Esophagus mucosa (tissue), 1 donor: ENCODE measurements at regions not wholly inside any gene's neighbourhood (a gene's known extent, or its start where the extent isn't known, plus 50 kb on each side); places are given as distances from the start of the nearest gene placed in this dataset.

Source experiments
- ATAC-seq: fragments of 200-7000 bp; cut with Tn5 transposase; one replicate; pipeline ENCODE4 v1.9.1; 2020
- donor health status: DM: yes; HTN: yes; CAD: no.

DNA sequence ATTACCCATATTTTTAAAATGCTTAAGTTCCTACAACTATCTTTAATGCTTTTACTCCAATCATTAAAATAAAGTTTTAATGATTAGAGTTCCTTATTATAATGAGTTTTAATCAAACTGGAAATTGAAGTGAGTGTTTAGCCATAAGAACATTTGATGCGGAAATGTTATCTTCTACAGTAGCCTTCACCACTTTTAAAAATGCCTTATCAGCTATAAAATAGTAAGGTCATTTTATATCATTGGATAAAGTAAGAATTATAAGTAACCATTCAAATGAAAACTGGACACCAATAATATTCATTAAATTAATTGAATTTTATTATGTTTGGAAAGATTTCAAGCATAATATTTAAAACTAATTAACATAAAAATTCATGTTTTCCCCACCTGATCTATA is 825.0 kb upstream of the ROBO1 start:
- no peak for ATAC-seq

DNA sequence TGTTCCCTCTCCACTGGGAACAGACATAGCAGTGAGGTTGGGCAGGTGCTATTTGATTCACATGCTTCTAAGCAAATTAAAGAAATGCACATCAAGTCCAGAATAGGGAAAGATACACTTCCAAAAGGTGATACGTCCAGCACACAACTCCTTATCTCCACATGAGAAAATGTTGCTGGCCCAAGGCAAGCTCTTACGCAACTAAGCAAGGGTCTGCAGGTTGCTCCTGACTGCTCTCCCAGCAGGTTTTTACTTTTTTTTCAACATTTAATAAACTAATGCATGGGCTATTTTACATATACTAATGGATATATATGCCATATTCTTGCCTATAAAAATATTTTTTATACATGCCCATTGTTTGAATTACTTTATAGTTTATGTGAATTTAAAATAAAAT is 818.5 kb upstream of the ROBO1 start:
- ATAC-seq = no peak

DNA sequence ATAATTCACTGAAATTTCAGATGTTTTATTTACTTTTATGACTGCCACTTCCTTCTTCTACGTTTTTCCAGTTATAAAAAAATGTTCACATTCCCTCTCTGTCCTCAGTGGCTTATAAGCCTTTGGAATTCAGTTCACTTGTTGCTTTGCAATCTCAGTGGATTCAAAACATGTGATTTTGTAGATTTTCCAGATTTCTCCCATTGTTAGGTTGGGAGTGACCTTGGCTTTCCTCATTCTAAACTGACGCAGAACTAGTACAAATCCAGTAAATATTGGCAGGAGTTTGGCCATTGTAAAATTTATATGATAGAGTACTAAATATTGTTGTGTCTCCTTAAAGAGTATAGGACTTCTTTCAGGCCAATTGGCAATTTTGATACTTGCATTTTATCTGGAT is 812.3 kb upstream of the ROBO1 start:
- ATAC-seq = no peak

DNA sequence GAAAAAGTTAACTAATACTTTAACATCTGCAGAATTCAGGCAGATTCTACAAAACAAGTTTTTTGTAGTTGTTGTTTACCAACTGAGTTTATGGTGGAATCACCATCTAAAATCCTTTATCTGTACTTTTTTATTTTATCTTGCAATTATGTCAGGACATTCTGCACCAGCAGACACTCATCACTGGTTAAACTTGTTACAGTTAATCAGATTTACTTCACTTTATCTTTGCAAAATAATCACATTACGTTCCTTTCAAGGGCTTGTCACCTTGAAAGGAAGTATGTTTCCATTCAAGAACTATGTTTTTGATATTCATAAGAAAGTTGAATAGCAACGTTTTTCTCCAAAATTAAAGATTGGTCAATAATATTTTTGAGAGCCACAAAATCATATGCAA is 796.6 kb upstream of the ROBO1 start:
- no peak for ATAC-seq

DNA sequence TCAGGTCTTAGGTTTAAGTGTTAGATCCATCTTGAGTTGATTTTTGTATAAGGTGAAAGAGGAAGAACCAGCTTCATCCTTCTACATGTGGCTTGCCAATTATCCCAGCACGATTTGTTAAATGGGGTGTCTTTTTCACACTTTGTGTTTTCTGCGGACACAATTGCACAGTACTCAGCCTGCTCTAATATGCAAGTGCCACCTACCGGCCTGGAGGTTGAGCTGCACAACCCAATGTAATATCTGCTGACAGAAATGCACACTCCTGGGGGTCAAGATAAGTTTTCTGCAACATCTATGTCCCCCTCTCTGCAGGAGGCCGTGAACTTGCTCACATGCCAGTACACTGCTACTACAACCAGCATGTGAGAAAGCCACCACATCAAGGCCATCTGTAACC is 791.9 kb upstream of the ROBO1 start:
- no peak for ATAC-seq

DNA sequence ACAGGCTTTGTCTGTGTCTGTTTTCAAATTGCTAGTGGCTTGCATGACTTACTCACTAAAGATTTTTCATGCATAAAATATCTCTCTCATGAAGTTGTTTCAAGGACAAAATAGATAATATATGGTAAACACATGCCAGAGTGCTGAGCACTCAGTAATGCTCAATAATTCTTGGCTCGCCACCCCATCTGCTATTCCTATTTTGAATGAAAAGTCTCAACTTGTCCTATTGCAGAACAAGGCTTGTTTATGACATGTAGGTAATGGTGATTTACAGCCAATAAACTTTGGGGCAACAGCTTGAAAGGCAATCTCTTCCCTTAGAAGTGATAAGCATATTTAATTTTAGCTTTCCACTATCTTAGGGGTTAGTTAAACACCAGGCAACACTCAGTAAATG is 789.0 kb upstream of the ROBO1 start:
- no peak for ATAC-seq

DNA sequence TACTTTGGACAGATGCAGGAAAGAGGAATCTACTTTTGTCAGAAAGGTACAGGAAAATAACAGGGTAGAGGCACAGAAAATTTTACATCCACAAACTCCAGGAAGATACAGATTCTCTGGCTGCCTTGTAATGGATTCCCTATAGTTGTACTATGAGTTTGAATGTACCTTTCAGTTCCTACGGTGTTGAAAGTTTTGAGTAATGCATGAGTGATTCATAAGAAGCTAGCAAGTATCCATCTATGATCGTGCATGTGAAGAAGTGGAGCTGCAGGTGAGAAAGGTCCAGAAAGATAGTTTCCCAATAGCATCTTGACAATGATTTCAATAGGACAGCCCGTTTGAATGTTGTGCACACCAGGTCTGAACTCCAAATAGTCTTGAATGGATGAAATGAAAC is 786.5 kb upstream of the ROBO1 start:
- ATAC-seq = no peak

DNA sequence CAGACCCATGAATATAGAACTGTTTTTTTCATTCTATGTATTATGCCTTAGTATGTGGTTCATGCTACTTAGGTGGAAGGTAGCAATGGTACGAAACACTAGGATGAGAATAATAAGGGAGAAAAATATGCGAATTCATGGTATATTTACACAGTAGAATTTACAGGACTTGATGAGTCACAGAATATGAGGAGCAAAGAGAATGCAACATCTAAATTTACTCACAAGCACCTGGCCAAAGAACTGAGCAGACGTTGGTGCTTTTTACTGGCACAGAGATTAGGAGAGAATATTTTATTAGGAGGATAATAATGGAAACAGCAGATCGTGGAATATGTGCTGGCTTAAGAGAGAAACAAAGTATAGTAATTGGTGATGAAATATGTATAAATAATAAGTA is 785.4 kb upstream of the ROBO1 start:
- no peak for ATAC-seq

DNA sequence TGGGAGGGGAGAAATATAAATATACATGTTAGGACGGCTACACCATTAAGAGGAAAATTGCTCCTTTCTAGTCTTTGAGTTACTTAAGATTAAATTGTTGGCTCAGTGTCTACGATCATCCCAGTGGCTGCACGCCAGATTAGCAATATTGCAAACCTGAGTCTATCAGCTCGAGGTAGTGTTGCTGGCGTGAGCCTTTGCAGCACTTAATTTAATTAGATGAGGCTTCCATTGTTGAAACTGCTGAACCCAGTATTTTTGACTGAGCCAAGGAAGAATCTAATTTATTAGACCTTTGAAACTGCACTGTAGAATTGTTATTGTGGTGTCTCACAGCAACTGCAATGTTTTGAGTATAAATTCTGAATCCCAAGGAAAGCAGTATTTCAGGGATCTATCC is 782.4 kb upstream of the ROBO1 start:
- ATAC-seq = no peak

DNA sequence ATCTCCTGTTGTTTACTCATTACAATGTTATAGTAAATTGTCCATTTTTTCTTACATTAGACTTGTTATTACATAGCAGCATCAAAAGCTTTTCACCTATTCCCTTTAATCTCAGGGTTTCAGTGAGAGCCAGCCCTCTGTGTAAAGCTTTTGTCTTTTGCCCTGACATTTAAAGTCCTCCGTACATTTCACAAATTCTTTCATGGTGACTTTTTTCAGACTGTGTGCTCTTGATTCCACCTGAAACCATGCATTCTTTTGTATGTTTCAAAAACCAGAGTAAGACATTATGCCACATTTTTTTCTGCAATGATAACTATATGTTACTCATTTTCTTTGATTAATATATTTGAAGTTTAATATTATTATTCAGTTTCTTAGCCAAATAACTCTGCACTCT is 781.4 kb upstream of the ROBO1 start:
- ATAC-seq = no peak

DNA sequence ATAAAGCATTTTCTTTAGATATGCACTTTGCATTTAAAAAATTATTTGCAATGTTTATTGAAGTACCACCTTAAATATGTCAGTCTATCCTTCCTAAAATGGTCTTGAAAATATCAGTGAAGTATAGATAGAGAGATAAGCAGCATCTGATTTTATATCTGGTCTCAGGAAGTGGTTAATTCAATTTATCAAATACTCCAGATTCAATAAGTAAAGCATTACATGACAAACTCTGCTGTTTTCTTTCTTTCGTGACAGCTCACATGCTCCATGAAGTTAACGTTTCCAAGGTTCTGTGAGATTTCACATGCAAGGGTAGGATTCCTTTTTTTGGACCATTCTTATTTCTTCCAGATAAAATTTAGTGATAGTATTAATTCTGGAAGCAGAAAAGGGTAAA is 775.4 kb upstream of the ROBO1 start:
- ATAC-seq = no peak

DNA sequence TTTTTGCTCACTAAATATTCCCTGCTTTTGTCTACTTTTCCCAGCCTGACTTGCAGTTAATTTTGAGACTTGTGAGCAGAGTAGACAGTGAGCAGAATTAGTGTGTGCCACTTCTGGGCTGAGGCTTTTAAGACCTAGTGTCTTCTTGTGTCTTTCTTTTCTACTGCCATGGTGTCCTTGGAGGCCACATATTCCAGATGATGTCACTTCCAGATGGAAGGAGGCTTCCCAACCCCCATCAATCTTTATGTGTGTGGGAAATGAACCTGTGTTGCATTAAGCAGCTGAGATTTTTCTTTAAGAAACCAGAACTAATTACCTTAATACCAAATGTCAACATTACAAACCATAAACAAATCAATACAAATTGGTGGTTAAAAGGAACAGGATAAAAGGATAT is 774.7 kb upstream of the ROBO1 start:
- ATAC-seq = no peak

DNA sequence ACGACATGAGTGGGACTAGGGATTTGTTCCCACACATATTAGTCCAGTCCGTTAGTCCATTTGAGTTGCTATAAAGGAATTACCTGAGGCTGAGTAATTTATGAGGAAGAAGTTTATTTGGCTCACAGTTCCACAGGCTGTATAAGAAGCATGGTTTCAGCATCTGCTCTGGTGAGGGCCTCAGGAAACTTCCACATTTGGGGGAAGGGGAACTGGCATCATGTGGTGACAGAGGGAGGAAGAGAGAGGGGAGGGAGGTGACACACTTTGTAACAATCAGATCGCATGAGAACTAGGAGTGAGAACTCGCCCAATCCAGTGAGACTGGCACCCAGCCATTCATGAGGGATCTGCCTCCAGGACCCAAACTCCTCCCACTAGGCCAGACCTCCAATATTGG is 769.9 kb upstream of the ROBO1 start:
- ATAC-seq = no peak

DNA sequence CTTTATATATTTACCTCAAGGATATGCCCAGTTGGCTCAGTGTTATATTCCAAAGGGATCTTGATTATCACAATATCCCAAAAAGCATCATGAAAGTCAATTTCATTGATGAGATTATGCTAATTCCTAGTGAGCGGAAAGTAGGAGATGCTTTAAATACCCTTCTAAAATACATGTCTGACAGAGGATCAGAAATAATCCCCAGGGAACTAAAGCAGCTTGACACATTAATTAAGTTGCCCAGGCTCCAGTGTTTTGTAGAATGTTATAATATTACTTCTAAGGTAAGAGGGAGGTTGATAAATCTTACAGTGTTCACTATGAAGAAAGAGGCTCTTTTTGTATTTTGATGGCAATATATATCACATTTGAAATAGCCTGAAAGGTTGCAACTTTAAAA is 767.5 kb upstream of the ROBO1 start:
- no peak for ATAC-seq

DNA sequence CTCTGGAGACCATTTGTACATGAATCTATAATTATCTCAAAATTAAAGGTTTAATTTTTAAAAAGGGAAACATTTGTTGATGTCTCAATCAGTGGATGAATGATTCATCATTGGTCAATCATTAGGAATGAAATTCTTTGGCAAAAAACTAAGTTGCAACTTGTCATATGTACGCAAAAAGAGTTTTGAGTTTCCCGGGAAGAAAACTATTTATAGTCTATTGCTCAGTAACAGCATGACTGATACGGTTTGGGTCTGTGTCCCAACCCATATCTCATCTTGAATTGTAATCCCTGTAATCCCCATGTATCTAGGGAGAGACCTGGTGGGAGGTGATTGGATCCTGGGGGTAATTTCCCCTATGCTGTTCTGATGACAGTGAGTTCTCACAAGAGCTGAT is 765.8 kb upstream of the ROBO1 start:
- no peak for ATAC-seq

DNA sequence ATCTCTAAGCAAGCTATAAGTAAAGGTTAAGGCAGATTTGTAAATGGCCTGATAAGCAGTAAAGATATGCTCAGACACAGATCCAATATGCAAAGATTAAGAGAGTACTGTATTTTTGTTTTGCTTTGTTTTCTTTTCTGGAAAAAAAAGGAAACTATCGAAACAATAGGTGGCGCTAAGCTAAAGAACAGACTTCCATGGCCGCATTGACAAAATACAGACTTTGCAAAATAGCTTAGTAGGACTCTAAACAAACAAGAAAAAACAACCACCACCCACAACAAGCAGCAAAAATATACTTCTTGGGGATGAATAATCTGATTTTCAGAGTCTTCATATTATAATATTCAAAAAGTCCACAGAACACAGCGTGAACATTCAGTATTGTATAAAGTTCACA is 758.4 kb upstream of the ROBO1 start:
- ATAC-seq = no peak

DNA sequence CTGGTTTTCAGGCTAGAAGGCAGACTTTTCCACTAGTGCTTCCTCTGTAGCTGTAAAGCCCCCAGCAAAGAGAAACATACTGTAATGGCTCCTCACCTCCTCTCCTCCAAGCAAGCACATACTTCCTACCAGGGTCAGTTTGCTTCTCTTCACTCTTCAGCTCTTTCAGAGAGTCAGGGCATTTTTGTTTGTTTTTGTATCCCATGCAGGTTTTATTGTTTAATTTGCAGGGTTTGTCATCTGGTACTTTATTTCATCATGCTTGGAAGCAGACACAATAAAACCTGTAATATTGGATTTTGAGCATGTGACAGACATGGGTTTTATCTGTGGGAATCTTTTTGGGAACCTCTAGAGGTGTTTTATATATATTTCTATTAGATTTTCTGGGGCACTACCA is 753.3 kb upstream of the ROBO1 start:
- ATAC-seq = no peak

DNA sequence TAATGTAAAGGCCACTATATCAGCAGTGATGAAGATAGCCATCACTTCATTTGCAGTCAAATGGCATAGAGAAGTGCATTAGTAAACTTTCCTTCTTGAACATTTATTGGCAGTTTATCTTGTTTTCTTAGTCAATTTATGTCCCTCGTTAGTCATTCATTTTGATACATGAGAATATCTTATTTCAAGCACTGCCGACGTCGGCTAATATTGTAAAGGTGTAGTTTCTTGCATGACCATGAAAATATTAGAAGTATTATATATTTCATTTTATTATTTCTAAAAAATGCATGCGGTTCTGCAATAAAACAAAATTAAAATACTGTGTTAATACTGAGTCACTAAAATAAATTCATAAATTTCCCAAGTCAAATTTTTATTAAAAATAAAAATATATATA is 751.6 kb upstream of the ROBO1 start:
- no peak for ATAC-seq

DNA sequence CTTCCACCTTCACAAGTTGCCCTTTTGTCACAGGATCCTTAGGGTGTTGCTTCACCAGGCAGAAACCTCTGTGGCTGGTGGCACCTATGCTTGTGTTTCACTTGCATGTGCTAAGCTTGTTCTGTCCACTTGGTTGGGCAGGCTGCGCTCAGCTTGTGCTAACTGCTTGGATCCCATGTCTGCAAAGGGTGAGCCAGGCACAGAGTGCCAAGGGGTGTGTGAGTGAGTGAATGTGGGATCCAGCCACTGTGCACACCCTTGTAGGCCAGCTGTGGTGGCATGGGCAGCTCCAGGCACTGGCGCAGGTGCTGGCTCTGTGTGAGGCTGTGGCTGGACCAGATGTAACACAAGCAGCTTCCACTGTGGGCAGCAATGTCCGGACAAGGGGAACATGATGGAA is 728.7 kb upstream of the ROBO1 start:
- no peak for ATAC-seq

DNA sequence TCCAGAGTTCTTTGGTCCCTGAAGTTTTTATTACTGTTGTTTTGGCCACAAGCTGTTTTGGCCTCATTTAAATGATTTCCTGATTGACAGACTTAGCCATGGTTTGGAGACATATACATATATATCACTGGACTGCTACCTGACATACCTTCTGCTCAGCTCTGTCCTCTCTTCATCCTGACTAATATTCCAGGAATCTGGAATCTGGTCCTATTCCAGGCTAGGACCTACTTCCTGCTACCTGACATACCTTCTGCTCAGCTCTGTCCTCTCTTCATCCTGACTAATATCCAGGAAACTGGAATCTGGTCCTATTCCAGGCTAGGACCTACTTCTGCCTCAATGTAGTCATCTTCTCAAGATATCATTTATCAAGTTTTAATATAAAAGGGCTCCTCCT is 724.4 kb upstream of the ROBO1 start:
- no peak for ATAC-seq

DNA sequence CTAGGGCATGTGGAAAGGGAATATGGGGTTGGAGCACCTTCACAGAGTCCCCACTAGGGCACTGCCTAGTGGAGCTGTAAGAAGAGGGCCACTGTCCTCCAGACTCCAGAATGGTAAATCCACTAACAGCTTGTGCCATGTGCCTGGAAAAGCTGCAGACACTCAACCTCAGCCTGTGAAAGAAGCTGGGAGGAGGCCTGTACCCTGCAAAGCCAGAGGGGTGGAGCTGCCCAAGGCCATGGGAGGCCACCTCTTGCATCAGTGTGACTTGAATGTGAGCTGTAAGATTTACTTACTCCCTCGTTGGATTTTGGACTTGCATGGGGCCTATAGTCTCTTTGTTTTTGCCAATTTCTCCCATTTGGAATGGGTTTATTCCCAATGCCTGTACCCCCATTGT is 705.2 kb upstream of the ROBO1 start:
- no peak for ATAC-seq

DNA sequence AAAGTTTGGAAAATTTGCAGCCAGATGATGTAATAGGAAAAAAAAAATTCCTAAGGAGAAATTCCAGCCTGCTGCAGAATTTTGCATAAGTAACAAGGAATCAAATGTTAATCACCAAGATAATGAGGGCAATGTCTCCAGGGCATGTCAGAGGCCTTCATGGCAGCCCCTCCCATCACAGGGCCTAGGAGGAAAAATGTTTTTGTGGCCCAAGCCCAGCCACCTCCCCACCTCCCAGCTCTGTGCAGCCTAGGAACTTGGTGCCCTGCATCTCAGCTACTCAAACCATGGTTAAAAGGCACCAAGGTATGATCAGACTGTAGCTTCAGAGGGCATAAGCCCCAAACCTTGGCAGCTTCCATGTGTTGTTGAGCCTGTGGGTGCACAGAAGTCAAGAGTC is 704.7 kb upstream of the ROBO1 start:
- ATAC-seq = no peak

DNA sequence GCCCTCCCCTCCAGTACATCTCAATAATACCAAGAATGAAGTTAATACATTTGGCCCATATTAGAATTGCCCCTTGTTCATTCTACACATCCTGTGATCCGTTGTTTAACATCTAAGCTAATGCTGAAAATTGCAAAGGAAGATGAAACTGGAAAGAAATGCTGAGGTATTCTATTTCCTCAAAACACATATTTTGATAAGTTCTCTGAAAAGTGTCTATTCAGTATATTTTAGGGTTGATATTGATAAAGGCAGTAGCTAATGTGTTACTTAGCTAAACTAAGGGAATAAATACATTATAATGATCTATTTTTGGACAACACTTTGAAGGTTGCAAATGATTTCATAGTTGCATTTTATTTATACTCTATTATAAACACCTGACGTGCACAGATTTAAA is 702.6 kb upstream of the ROBO1 start:
- ATAC-seq = no peak

DNA sequence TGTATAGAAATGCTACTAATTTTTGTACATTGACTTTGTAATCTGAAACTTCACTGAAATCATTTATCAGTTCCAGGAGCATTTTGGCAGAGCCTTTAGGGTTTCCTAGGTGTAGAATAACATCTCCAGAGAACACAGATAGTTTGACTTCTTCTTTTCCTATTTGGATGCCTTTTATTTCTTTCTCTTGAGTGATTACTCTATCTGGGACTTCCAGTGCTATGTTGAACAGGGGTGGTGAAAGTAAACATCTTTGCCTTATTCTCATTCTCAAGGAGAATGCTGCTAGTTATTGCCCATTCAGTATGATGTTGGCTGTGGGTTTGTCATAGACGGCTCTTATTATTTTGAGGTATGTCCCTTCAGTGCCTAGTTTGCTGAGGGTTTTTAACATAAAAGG is 697.9 kb upstream of the ROBO1 start:
- no peak for ATAC-seq

DNA sequence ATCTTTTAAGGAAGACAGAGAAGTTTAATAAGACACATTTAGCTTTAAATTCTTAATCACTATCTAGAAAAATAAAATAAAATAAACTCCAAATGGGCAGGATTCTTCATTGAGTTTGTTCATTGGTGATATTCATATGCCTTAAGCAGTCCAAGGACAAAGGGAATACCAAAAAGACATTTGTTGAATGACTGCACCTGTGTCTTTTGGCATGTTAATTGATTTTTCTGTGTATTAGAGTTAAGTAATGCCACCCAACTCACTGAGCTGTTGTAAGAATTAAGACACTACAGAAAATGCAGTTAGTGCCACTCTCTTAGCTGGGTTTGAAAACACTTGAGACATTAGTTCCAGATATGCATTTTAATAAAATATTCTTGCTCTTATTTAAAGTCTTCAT is 683.6 kb upstream of the ROBO1 start:
- no peak for ATAC-seq

DNA sequence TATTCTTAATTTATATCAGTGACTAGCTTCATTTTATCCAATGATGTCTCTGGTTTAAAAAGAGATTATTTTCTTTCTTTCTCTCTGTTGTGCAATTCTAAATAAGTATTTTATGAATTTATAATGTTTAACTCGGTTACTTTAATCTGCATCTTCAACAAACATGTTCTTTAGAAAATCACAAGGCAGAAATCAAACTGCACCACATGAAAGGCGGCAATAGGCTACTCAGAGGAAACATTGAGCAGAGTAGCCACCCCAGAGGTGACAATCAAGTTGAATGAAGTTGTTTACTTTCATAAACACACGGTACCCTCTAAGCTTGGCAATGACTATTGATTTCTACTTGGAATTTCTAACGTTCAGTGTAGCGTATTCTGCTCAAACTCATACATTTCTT is 677.8 kb upstream of the ROBO1 start:
- ATAC-seq = no peak
